ENCODE measurements at regions not wholly inside any gene's neighbourhood (a gene's known extent, or its start where the extent isn't known, plus 50 kb on each side); places are given as distances from the start of the nearest gene placed in this dataset.

DNA sequence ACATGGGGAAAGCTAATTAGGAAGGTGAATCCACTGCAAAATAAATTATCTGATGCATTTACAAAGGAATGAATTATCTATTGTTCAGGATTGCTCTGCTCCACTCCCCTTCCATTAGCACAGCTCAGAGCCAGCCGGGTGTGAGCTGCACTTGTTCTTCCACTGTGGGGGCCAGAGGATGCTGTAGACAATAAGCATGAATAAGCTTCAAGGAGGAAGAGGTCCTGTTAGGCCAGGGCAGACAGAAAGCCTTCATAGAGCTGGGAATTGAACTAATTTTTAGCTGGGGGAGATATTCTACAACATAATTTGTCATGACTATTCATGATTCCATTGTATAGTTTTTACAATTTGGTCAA is 137.6 kb upstream of the MAX start:
- no peak for TF ChIP-seq POLR2A (IDR thresholded peaks at IDR 0.05)
- TF ChIP-seq, protein P1, sequence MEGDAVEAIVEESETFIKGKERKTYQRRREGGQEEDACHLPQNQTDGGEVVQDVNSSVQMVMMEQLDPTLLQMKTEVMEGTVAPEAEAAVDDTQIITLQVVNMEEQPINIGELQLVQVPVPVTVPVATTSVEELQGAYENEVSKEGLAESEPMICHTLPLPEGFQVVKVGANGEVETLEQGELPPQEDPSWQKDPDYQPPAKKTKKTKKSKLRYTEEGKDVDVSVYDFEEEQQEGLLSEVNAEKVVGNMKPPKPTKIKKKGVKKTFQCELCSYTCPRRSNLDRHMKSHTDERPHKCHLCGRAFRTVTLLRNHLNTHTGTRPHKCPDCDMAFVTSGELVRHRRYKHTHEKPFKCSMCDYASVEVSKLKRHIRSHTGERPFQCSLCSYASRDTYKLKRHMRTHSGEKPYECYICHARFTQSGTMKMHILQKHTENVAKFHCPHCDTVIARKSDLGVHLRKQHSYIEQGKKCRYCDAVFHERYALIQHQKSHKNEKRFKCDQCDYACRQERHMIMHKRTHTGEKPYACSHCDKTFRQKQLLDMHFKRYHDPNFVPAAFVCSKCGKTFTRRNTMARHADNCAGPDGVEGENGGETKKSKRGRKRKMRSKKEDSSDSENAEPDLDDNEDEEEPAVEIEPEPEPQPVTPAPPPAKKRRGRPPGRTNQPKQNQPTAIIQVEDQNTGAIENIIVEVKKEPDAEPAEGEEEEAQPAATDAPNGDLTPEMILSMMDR (IDR thresholded peaks at IDR 0.05) = no peak
